ENCODE measurements at regions not wholly inside any gene's neighbourhood (a gene's known extent, or its start where the extent isn't known, plus 50 kb on each side); places are given as distances from the start of the nearest gene placed in this dataset.

GRCh38 chr12:87121896-87122295 is 865.7 kb upstream of the MGAT4C start:
- TF ChIP-seq CTCF (IDR thresholded peaks at IDR 0.05) = no peak
- Mint-ChIP-seq H3K4me1 (ENCODE audit: low read depth) (no peaks in the 10 kb centered on the region), H3K27me3 (no peaks in the 10 kb centered on the region), H3K9me3 (peaks cover 11% of the 10 kb centered on the region), H3K4me3 (no peak overlapping the region), H3K27ac (no peak overlapping the region), H3K36me3 (ENCODE audit: low read depth) (no peaks in the 10 kb centered on the region)
- H3K9me3 ChIP-seq (ENCODE audit: control insufficient read depth in 1 of 2, insufficient read depth in 1 of 2, low read length in 2 of 2) = peaks cover 0 to 5% of the 10 kb centered on the region in 2 experiments
- no peak for ATAC-seq (ENCODE audit: poor library complexity)
- ChIA-PET POLR2A (no interaction called here), CTCF (no interaction called here)
- no peaks in the 10 kb centered on the region for H3K36me3 ChIP-seq (ENCODE audit: insufficient read depth, low read length)
- no peak overlapping the region for H3K4me3 ChIP-seq (ENCODE audit: low read length)
- no peak for DNase-seq
- H3K4me1 ChIP-seq (ENCODE audit: insufficient read depth, low read length) = no peaks in the 10 kb centered on the region
- intact Hi-C loops (cut with DNase I, micrococcal nuclease) = no loop called here
- no peak overlapping the region for H3K27ac ChIP-seq (ENCODE audit: low read depth in 1 of 2, low read length in 2 of 2)
- H3K27me3 ChIP-seq (ENCODE audit: control insufficient read depth in 1 of 2, insufficient read depth in 2 of 2, low read length in 2 of 2) = no peaks in the 10 kb centered on the region

GRCh38 chr12:87120440-87120839 is 864.2 kb upstream of the MGAT4C start:
- Histone ChIP-seq H3K4me1 (ENCODE audit: insufficient read depth, low read length) (no peaks in the 10 kb centered on the region), H3K27me3 (ENCODE audit: control insufficient read depth in 1 of 2, insufficient read depth in 2 of 2, low read length in 2 of 2) (no peaks in the 10 kb centered on the region), H3K36me3 (ENCODE audit: insufficient read depth, low read length) (no peaks in the 10 kb centered on the region), H3K4me3 (ENCODE audit: low read length) (no peak overlapping the region), H3K27ac (ENCODE audit: low read depth in 1 of 2, low read length in 2 of 2) (no peak overlapping the region), H3K9me3 (ENCODE audit: control insufficient read depth in 1 of 2, insufficient read depth in 1 of 2, low read length in 2 of 2) (peaks cover 0 to 5% of the 10 kb centered on the region in 2 experiments)
- ChIA-PET POLR2A (no interaction called here), CTCF (no interaction called here)
- Mint-ChIP-seq H3K4me1 (ENCODE audit: low read depth) (no peaks in the 10 kb centered on the region), H3K27ac (no peak overlapping the region), H3K36me3 (ENCODE audit: low read depth) (no peaks in the 10 kb centered on the region), H3K4me3 (no peak overlapping the region), H3K9me3 (peaks cover 11% of the 10 kb centered on the region), H3K27me3 (no peaks in the 10 kb centered on the region)
- ATAC-seq (ENCODE audit: poor library complexity) (no peak), DNase-seq (no peak)
- TF ChIP-seq CTCF (IDR thresholded peaks at IDR 0.05) = no peak
- intact Hi-C loops (cut with DNase I, micrococcal nuclease) = no loop called here

- ATAC-seq (ENCODE audit: poor library complexity) = no peak
- H3K27me3 Mint-ChIP-seq = no peaks in the 10 kb centered on the region
- Histone ChIP-seq H3K4me3 (ENCODE audit: low read length) (no peak overlapping the region), H3K27ac (ENCODE audit: low read depth in 1 of 2, low read length in 2 of 2) (no peak overlapping the region), H3K4me1 (ENCODE audit: insufficient read depth, low read length) (no peaks in the 10 kb centered on the region), H3K9me3 (ENCODE audit: control insufficient read depth in 1 of 2, insufficient read depth in 1 of 2, low read length in 2 of 2) (peaks cover 0 to 5% of the 10 kb centered on the region in 2 experiments), H3K36me3 (ENCODE audit: insufficient read depth, low read length) (no peaks in the 10 kb centered on the region), H3K27me3 (ENCODE audit: control insufficient read depth in 1 of 2, insufficient read depth in 2 of 2, low read length in 2 of 2) (no peaks in the 10 kb centered on the region)
- no peak overlapping the region for H3K4me3 Mint-ChIP-seq
- no peaks in the 10 kb centered on the region for H3K36me3 Mint-ChIP-seq (ENCODE audit: low read depth)
- DNase-seq = no peak
- intact Hi-C loops (cut with DNase I, micrococcal nuclease) = no loop called here
- TF ChIP-seq CTCF (IDR thresholded peaks at IDR 0.05) = no peak
- H3K27ac Mint-ChIP-seq = no peak overlapping the region
- ChIA-PET CTCF (no interaction called here), POLR2A (no interaction called here)
- no peaks in the 10 kb centered on the region for H3K4me1 Mint-ChIP-seq (ENCODE audit: low read depth)
- peaks cover 11% of the 10 kb centered on the region for H3K9me3 Mint-ChIP-seq
These were observed 863.5 kb upstream of the MGAT4C start for GRCh38 chr12:87119713-87120112.

All from CD4-positive, alpha-beta T cell (primary cell).